ENCODE measurements at regions not wholly inside any gene's neighbourhood (a gene's known extent, or its start where the extent isn't known, plus 50 kb on each side); places are given as distances from the start of the nearest gene placed in this dataset.

- no peak overlapping the region for H3K27ac ChIP-seq
- no peak for TF ChIP-seq CTCF (IDR thresholded peaks at IDR 0.05)
- H3K4me1 ChIP-seq (ENCODE audit: control insufficient read depth in 1 of 2, low read depth in 2 of 2) = no peaks in the 10 kb centered on the region
- no peak for DNase-seq (ENCODE audit: low spot score)
- no peak overlapping the region for H3K4me3 ChIP-seq
- no peaks in the 10 kb centered on the region for H3K27me3 ChIP-seq (replicated peaks; ENCODE audit: insufficient read depth)
- H3K9me3 ChIP-seq = no peaks in the 10 kb centered on the region
- H3K36me3 ChIP-seq = no peaks in the 10 kb centered on the region
- ATAC-seq (ENCODE audit: insufficient number of reproducible peaks, low FRiP score, low read depth) = no peak
Measured at GRCh38 chr1:194174528-194174927, 988.1 kb upstream of the B3GALT2 start.

GRCh38 chr1:194171596-194171995 is 985.2 kb upstream of the B3GALT2 start:
- DNase-seq (ENCODE audit: low spot score) (no peak), ATAC-seq (ENCODE audit: insufficient number of reproducible peaks, low FRiP score, low read depth) (no peak)
- H3K36me3 ChIP-seq = no peaks in the 10 kb centered on the region
- no peaks in the 10 kb centered on the region for H3K27me3 ChIP-seq (replicated peaks; ENCODE audit: insufficient read depth)
- H3K9me3 ChIP-seq = no peaks in the 10 kb centered on the region
- no peak for TF ChIP-seq CTCF (IDR thresholded peaks at IDR 0.05)
- no peaks in the 10 kb centered on the region for H3K4me1 ChIP-seq (ENCODE audit: control insufficient read depth in 1 of 2, low read depth in 2 of 2)
- H3K4me3 ChIP-seq = no peak overlapping the region
- H3K27ac ChIP-seq = no peak overlapping the region

- Histone ChIP-seq H3K27ac (no peak overlapping the region), H3K9me3 (no peaks in the 10 kb centered on the region), H3K27me3 (replicated peaks; ENCODE audit: insufficient read depth) (no peaks in the 10 kb centered on the region), H3K36me3 (no peaks in the 10 kb centered on the region), H3K4me3 (no peak overlapping the region), H3K4me1 (ENCODE audit: control insufficient read depth in 1 of 2, low read depth in 2 of 2) (no peaks in the 10 kb centered on the region)
- ATAC-seq (ENCODE audit: insufficient number of reproducible peaks, low FRiP score, low read depth) = no peak
- DNase-seq (ENCODE audit: low spot score) = no peak
- no peak for TF ChIP-seq CTCF (IDR thresholded peaks at IDR 0.05)
Measured at GRCh38 chr1:194167956-194168640, 981.7 kb upstream of the B3GALT2 start.

GRCh38 chr1:194164755-194165154 is 978.3 kb upstream of the B3GALT2 start:
- no peak overlapping the region for H3K27ac ChIP-seq
- no peaks in the 10 kb centered on the region for H3K36me3 ChIP-seq
- ATAC-seq (ENCODE audit: insufficient number of reproducible peaks, low FRiP score, low read depth) (no peak), DNase-seq (ENCODE audit: low spot score) (no peak)
- no peak for TF ChIP-seq CTCF (IDR thresholded peaks at IDR 0.05)
- H3K4me1 ChIP-seq (ENCODE audit: control insufficient read depth in 1 of 2, low read depth in 2 of 2) = no peaks in the 10 kb centered on the region
- H3K9me3 ChIP-seq = no peaks in the 10 kb centered on the region
- no peaks in the 10 kb centered on the region for H3K27me3 ChIP-seq (replicated peaks; ENCODE audit: insufficient read depth)
- H3K4me3 ChIP-seq = no peak overlapping the region

- Histone ChIP-seq H3K27me3 (replicated peaks; ENCODE audit: insufficient read depth) (no peaks in the 10 kb centered on the region), H3K27ac (no peak overlapping the region), H3K9me3 (peaks cover 6% of the 10 kb centered on the region), H3K4me3 (no peak overlapping the region), H3K4me1 (ENCODE audit: control insufficient read depth in 1 of 2, low read depth in 2 of 2) (no peaks in the 10 kb centered on the region), H3K36me3 (no peaks in the 10 kb centered on the region)
- ATAC-seq (ENCODE audit: insufficient number of reproducible peaks, low FRiP score, low read depth) = no peak
- DNase-seq (ENCODE audit: low spot score) = no peak
- no peak for TF ChIP-seq CTCF (IDR thresholded peaks at IDR 0.05)
Measured at GRCh38 chr1:194161591-194161990, 975.2 kb upstream of the B3GALT2 start.
